ENCODE measurements at regions not wholly inside any gene's neighbourhood (a gene's known extent, or its start where the extent isn't known, plus 50 kb on each side); places are given as distances from the start of the nearest gene placed in this dataset.
"Not testable (repeated sequence)": the region's sequence is repeated elsewhere in the genome, so short reads cannot be mapped to it uniquely, and the experiment has no call there.

DNA sequence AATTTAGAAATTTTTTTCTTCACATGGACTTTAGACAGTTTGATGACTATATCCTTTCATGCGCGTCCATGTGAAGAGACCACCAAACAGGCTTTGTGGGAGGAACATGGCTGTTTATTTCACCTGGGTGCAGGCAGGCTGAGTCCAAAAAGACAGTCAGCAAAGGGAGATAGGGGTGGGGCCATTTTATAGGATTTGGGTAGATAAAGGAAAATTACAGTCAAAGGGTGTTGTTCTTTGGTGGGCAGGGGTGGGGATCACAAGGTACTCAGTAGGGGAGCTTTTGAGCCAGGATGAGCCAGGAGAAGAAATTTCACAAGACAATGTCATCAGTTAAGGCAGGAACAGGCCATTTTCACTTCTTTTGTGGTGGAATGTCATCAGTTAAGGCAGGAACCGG lies 781.5 kb upstream of the SGO1 start:
- not testable (repeated sequence) for TF ChIP-seq CTCF (IDR thresholded peaks at IDR 0.05 in 2 of 3, conservative IDR thresholded peaks at IDR 0.05 in 1 of 3; ENCODE audit: borderline replicate concordance in 1 of 3, insufficient read depth in 1 of 3, low read depth in 2 of 3, low read length in 2 of 3); TCF7L2 (IDR thresholded peaks at IDR 0.05; ENCODE audit: borderline replicate concordance, extremely low read depth, insufficient read depth, insufficient read length); JUND (IDR thresholded peaks at IDR 0.05); POLR2A (IDR thresholded peaks at IDR 0.05; ENCODE audit: borderline replicate concordance, extremely low read depth, insufficient read depth, insufficient read length); EZH2 (IDR thresholded peaks at IDR 0.05); EGR1 (IDR thresholded peaks at IDR 0.05; ENCODE audit: low read depth)

All from HCT116 (cell line).